PFSK-1 (cell line): ENCODE measurements at regions not wholly inside any gene's neighbourhood (a gene's known extent, or its start where the extent isn't known, plus 50 kb on each side); places are given as distances from the start of the nearest gene placed in this dataset.

Source experiments
- FOXP2 ChIP-seq: optimal IDR thresholded peaks from 2 replicates; pipeline ENCODE3; 2011; ENCODE audit warnings: borderline replicate concordance, control low read depth, inconsistent platforms; ENCODE audit not compliant: insufficient read depth; ENCODE audit errors: extremely low read length, extremely low read depth
- POLR2AphosphoS5 ChIP-seq: IDR thresholded peaks from 2 replicates; pipeline ENCODE4 v1.6.1; 2012; ENCODE audit warnings: low read depth, mild to moderate bottlenecking, control low read depth, low read length, moderate library complexity
- REST ChIP-seq, 2 experiments: IDR thresholded peaks; 2 replicates each; pipeline versions ENCODE4 v1.6.1 to v1.8.0; 2011 to 2012; ENCODE audit warnings: low read depth in 2 of 2, low read length in 2 of 2, control low read depth in 1 of 2, inconsistent platforms in 1 of 2, mild to moderate bottlenecking in 1 of 2, moderate library complexity in 1 of 2; ENCODE audit not compliant: insufficient read depth in 1 of 2
- SIN3A ChIP-seq: IDR thresholded peaks from 2 replicates; pipeline ENCODE4 v1.6.1; 2012; ENCODE audit warnings: mild to moderate bottlenecking, low read length, moderate library complexity, borderline replicate concordance; ENCODE audit not compliant: insufficient read depth
- TAF1 ChIP-seq: IDR thresholded peaks from 2 replicates; pipeline ENCODE4 v1.6.1; 2012; ENCODE audit warnings: low read length, control low read depth, borderline replicate concordance; ENCODE audit not compliant: insufficient read depth

GRCh38 chr7:19623676-19624075 is 85.2 kb downstream of the POLR1F start:
- no peak for TF ChIP-seq FOXP2
- no peak for TF ChIP-seq SIN3A
- TF ChIP-seq TAF1: no peak
- no peak for TF ChIP-seq POLR2AphosphoS5

GRCh38 chr7:19621740-19622139 is 87.1 kb downstream of the POLR1F start:
- TF ChIP-seq POLR2AphosphoS5 (no peak), TAF1 (no peak), SIN3A (no peak), REST (IDR thresholded peaks at IDR 0.05; ENCODE audit: insufficient read depth in 1 of 2, low read depth in 2 of 2, low read length in 2 of 2) (no peak), FOXP2 (no peak)

DNA sequence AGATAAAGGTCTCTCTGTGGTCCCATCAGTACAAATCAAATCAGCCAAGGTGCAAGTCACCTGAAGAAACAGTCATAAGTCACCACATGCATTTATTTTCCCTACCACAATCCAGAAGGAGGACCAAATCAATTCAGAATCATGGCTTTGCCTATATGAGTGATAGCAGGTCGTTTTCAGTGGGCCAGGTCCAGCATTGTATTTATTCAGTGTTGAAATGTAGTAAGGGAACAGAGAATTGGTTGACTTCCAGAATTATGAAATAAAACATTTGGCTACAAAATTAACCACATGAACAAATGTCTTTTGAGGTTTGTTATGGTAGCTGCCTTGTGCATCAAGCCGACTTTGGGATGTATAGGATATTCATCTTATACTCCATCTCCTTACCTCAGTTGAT is 88.4 kb downstream of the POLR1F start:
- no peak for TF ChIP-seq POLR2AphosphoS5
- TF ChIP-seq REST (IDR thresholded peaks at IDR 0.05; ENCODE audit: insufficient read depth in 1 of 2, low read depth in 2 of 2, low read length in 2 of 2): no peak
- no peak for TF ChIP-seq TAF1
- TF ChIP-seq SIN3A: no peak
- TF ChIP-seq FOXP2: no peak

DNA sequence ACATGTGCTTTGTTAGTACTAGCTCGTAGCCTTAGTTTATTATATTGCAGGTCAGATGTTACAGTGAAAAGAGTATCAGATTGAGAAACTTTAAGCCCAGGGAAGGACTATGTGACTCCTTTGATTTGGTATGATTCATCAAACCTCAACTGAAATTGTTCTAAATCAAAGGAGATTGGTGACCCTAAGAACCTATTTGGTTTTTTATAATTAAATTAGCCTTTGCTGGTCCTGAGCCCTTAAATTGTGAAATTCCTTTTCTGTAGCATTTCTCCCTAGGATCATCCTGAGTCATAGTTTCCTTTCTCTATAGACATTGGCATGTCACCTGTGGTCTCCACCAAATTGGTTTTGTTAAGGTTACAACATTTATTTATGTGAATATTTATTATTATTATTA is 89.7 kb downstream of the POLR1F start:
- TF ChIP-seq REST (IDR thresholded peaks at IDR 0.05; ENCODE audit: insufficient read depth in 1 of 2, low read depth in 2 of 2, low read length in 2 of 2) (no peak), SIN3A (no peak), FOXP2 (no peak), POLR2AphosphoS5 (no peak), TAF1 (no peak)

GRCh38 chr7:19617901-19618300 is 90.9 kb downstream of the POLR1F start:
- TF ChIP-seq SIN3A (no peak), REST (IDR thresholded peaks at IDR 0.05; ENCODE audit: insufficient read depth in 1 of 2, low read depth in 2 of 2, low read length in 2 of 2) (no peak), TAF1 (no peak), FOXP2 (no peak), POLR2AphosphoS5 (no peak)
